DND-41 (cell line): ENCODE measurements at regions not wholly inside any gene's neighbourhood (a gene's known extent, or its start where the extent isn't known, plus 50 kb on each side); places are given as distances from the start of the nearest gene placed in this dataset.

Experiments used
- EZH2 ChIP-seq: IDR thresholded peaks from 3 replicates; pipeline ENCODE4 v1.6.1; 2012; ENCODE audit warnings: borderline replicate concordance, low read depth, mild to moderate bottlenecking, moderate library complexity, low read length, inconsistent platforms; ENCODE audit not compliant: severe bottlenecking
- TF ChIP-seq, protein P1 (sequence below): IDR thresholded peaks from 2 replicates; pipeline ENCODE4 v1.5.1; 2012; ENCODE audit warnings: borderline replicate concordance, low read length, moderate library complexity, mild to moderate bottlenecking; ENCODE audit not compliant: poor library complexity, severe bottlenecking; ENCODE audit errors: extremely low read depth

DNA sequence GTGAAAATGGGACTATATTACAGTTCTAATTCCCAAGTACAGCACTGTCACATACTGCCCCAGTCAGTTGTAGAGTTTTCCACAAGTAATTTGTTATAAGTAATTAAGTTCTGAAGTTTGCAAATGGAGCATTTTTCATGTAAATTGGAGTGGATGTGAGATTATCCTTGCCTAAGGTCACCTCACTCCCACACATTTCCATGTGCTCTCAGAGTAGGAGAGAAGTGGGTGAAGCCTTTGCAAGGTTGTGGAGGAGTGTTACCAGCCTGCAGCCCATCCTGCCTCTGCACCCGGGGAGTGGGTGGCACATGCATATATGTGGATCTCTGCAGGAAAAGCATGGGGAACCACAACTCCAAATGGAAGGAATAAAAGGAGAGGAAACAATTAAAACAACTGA lies 169.8 kb downstream of the CD47 start:
- TF ChIP-seq, protein P1, sequence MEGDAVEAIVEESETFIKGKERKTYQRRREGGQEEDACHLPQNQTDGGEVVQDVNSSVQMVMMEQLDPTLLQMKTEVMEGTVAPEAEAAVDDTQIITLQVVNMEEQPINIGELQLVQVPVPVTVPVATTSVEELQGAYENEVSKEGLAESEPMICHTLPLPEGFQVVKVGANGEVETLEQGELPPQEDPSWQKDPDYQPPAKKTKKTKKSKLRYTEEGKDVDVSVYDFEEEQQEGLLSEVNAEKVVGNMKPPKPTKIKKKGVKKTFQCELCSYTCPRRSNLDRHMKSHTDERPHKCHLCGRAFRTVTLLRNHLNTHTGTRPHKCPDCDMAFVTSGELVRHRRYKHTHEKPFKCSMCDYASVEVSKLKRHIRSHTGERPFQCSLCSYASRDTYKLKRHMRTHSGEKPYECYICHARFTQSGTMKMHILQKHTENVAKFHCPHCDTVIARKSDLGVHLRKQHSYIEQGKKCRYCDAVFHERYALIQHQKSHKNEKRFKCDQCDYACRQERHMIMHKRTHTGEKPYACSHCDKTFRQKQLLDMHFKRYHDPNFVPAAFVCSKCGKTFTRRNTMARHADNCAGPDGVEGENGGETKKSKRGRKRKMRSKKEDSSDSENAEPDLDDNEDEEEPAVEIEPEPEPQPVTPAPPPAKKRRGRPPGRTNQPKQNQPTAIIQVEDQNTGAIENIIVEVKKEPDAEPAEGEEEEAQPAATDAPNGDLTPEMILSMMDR, result no peak
- no peak for TF ChIP-seq EZH2
